Superior temporal gyrus (tissue), 1 donor: ENCODE measurements at regions not wholly inside any gene's neighbourhood (a gene's known extent, or its start where the extent isn't known, plus 50 kb on each side); places are given as distances from the start of the nearest gene placed in this dataset.
A peak's percentile ranks its signal among the peaks of the same experiment; 100 is the strongest.

Experiments used
- DNase-seq: peaks from one replicate; pipeline ENCODE4 v3.0.0-alpha.2; 2016; ENCODE audit errors: extremely low spot score

DNA sequence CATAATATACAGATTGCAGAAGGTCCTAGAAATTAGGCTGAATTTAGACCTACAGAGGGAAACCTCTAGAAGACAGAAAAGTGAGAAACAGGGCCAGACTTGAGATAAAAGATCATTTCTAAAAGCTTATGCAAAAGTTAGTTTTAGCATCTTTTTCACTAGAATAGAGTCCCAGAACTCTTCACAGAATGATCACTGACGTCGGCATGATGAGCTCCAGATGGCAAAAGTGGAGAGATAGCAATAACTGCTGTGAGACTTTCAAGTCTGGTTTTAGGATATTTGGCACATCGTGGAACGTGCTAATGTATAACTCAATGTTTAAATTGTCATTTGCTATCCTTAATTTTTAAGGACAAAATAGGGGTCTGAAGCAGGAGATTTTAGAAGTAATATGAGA lies 1050.7 kb upstream of the CELF4 start:
- peak; percentile 27 for DNase-seq

DNA sequence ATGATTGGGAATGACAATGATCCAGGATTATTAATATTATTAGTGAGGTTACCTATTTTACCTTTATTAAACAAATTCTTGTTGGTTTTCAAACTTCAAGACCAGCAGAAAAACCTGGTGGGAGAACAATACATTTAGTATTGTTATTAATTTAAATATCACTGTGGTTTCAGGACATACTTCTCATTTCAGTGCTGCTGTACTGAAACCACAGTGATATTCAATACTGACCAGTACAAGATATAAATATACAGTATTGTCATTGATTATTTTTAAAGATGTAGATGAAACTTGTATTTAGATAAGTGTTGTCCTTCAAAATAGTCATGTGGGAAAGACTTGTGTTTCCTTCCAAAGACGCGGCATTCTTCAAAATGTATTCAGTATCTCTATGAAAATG lies 1047.3 kb upstream of the CELF4 start:
- DNase-seq: no peak

DNA sequence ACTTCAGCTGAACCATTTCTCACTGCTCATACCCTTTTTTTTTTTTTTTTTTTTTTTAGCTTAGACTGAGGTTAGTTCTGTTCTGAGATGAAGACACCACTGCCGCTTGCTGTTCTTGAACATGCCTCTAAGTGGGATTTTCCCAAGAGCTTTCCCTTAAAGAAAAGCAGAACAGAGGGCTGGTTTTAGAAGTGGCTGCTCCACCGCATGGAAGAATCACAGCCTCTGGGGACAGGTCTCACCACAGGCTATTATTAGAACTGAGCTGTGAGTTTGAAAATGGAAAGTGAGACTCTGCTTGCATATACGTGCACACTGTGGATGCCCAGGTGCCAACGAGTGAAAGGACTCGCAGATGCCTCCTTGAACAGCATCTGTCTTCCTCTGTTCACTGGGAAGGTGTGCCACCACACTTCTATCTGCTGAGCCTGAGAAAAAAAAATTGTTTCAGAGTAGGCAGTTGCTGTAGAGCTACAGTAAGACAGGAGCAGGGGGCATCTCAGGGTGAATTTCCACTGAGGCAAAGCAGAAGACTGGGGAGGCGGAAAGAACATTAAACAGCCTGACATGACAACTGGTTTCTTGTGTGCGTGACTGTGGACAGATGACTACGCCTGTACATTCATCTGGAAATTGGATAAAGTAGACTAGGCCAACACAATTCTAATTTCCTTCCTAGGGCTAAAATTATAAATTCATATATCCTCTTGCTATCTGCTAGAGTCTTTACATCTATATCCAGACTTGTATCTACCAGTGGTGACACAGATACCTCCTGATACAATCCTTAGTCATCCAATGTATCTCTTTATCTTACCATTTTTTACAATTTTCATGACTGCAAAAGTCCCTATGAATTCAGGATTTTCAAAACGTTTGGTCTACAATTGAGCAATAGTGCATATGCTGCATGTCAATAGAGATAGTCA lies 1045.7 kb upstream of the CELF4 start:
- DNase-seq: no peak

DNA sequence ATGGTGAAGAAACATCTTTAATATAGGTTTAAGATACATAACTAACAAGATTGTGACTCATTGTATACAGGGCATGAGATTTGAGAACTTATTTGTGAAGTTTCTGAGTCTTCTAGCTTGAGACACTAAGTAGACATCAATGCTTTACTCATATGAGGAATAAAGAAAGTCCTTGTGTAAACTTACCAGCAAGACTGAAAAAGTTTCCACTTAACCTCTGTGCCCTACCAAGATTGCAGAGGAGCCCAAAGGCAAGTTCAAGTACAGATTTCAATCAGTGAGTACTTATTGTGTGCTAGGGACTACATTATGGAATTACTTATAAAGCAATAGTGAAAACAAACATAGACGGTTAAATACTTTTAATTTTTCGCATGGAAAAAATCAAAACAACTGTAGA lies 1041.2 kb upstream of the CELF4 start:
- no peak for DNase-seq

DNA sequence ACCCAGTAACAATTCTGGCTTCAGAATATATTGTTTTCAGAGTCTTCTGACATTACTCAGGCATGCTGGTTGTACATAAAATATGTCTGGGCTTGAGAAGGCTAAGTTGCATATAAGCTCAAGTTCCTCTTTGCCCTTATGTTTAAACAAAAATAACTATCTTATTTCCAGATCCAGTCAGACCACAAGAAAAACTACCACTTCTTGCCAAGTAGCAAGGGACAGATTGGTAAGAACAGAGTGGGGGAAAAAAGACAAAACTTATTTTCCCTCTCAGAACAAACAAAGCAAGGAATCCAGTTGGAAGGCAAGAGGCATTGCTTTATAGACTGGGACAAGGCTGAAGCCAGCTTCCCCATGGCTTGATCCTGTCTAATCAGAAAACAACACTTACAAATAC lies 1036.7 kb upstream of the CELF4 start:
- DNase-seq: no peak

DNA sequence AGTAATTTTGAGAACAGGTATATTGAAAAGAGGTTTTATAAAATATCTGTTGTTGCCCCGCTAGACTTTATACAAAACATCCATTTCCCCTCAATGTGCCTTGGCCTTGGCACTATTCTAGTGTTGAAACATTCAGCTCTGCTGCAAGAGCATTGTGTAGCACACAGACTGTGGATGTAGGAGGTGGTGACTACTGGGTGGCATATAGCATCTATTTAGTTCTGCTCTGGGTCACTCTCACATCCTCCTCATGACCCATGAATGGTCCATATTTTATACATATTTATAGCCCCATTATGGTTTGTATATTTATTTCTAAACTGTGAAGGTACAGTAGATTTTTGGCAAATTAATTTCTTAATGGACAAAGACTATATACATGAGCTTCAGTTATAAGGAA lies 1022.0 kb upstream of the CELF4 start:
- no peak for DNase-seq

DNA sequence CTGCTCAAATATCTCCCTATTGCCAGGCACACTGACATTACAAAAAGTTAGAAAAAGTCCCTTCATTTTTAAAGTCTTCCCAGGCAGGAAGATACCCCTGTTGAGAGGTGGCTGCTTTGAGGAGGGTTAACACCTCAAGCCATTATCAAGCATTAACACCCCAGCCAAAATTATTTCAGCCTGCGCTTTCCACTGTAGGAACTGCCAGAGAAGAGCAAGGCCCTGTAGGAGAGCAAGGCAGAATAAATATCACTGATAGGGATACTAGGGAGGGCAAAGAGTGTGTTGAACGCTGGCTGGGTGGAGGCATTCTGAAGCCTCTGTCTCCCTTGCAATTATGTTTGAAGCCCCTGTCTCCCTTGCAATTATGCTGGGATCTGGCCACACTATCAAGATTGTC lies 1020.7 kb upstream of the CELF4 start:
- DNase-seq: no peak

DNA sequence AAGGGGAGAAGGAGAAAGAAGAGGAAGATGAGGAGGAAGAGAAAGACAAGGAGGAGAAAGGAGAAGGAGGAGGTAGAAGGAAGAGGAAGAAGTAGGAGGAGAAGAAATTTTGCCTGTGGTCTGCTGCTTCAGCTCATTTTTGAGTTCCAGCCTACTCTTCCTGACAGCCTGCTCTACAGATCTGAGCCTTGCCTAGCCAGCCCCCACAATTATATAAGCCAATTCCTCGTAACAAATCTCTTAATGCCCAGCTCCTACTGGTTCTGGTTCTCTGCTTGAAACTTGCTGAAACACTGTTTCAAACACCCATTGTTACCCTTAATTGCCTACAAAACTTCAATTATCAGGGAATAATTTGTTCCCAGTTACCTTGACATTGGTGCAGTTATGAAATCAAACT lies 1014.2 kb upstream of the CELF4 start:
- no peak for DNase-seq

DNA sequence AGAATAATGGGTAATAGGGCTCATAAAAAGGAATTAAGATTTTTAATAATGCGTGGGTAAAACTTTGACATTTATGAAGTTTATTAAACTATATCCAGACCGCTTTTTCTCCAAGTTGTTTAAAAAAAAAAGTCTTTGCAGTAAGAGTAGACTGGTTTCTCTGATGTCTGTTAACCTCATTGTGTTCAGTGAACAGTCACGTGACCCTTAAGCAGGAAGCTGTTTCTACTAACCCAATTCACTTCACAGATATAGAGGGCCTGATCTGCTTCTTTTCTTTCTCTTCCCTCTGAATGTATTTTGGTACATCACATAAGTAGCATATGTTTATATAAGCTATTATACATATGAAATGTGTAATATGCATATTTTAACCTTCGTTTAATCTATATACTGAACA lies 1011.3 kb upstream of the CELF4 start:
- no peak for DNase-seq

DNA sequence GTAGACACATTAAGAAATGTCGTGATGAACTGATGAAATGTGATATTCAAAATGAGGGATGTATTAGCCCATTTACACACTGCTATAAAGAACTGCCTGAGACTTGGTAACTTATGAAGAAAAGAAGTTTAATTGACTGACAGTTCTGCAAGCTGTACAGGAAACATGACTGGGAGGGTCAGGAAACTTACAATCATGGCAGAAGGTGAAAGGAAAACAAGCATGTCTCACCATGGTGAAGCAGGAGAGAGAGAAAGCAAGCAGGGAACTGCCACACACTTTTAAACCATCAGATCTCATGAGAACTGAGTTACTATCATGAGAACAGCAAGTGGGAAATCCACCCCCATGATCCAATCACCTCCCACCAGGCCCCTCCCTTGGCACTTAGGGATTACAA lies 1010.8 kb upstream of the CELF4 start:
- DNase-seq: no peak

DNA sequence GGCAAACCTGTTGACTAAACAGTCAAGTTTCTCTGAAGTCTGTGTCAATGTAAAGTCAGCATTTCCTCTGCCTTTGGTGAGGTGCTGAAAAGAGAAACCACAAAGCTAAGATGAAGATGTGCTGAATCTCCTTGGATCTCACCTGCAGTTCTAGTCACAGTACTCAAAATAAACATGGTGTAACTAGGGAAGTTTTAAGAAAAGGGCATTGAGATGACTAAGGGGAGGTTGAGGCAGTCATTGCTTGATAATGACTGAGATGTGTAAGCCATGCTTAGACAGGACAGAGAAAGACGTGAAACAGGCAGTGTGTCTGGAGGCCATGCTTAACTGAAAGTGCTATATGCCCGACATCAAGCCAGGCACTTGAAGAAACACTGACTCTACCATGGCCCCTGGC lies 1010.0 kb upstream of the CELF4 start:
- no peak for DNase-seq

DNA sequence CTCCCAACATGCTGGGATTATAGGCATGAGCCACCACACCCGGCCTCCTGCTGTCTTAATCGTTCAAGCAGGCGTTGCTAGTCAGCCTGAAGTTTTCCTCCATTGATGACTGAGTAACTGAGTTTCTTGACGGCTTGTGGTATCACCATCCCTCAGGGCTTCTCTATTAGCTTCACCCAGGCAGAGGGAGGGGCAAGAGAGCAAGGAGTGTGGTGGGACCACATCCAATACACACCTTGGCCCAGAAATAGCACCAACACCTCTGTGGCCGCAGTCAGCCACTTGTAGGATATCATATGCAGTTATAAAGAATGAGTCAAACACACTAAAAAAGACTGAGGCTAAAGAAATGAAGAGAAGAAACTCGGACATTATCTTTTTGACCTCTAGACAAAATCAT lies 1009.4 kb upstream of the CELF4 start:
- no peak for DNase-seq

DNA sequence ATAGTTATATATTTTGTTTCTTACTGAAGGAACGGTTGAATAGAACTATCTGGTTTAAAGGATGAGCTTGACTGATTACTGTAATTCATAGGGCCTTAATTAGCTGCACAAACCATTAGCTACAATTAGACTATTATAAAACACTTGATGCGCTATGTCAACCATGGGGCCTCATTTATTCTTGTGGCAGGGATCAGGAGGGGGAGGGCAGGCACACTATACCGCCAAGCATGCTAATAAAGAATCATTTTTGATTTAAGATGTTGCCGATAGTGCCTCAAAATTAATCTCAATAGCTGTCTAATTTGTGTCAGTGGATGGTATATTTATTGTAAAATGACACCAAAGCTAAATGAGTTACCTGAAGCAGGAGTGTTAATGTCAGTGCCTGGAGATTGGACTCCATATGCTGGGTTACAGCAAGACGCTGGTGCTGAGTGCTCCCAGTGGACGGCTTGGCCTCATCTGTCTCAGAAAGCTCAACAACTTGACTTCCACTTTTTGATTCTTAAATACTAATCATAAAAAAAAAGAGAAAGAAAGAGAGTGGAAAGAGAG lies 1007.0 kb upstream of the CELF4 start:
- no peak for DNase-seq

DNA sequence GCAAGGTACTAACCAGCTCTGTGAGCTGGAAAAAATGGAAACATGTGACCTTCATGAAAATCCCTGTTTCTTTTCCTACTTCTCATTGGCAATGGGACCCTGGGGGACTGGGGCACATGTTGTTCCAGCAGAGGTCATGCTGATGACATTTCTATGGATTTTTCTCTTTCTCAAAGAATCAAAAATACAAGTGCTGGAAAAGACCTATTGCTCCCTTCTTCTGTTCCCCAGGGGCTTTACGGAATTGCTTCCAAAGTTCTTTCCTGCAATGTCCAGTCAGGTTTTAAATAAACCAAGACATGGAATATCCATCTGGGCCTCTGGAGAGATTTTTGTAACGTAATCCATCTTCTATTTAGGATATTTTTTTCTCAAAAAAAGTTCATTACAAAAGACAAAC lies 1006.1 kb upstream of the CELF4 start:
- DNase-seq: no peak

DNA sequence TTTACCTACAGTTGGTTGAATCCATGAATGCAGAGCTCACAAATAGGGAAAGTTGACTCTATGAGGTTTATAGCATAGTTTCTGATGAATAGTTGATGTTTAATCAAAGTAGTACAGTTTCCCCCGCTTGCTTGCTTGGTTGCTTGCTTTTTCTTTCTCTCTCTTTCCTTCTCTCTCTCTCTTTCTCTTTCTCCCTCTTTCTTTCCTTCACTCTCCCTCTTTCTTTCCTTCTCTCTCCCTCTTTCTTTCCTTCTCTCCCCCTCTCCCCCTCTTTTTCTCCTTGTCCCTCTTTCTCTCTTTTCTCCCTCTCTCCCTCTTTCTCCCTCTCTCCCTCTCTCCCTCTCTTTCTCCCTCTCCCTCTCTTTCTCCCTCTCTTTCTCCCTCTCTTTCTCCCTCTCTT lies 999.9 kb upstream of the CELF4 start:
- DNase-seq: no peak

DNA sequence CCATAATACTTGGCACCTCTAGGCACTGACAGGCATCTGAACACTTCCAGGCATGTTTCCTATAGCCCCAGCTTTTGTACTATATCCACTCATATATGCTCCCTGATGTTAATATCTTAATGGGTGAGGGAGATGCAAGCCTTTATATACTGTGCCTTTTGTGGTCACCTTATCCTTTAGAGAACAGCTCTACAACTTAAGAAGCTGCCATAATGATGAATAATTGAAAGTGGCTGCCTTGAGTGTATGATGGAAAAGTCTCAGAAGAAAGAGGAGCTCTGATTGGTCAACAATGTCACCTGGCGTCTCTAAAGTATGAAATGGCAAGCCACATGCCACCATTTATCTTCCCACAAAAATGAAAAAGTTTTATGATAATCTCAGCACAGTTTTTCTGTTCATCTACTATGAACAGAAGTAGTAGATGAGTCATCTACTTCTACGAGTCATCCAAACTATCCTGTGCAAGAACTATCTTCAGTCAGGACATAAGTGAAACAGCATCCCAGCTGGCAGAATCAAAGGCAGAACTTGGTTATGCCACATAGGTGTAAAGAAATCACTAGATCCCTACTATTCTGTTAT lies 997.9 kb upstream of the CELF4 start:
- no peak for DNase-seq

DNA sequence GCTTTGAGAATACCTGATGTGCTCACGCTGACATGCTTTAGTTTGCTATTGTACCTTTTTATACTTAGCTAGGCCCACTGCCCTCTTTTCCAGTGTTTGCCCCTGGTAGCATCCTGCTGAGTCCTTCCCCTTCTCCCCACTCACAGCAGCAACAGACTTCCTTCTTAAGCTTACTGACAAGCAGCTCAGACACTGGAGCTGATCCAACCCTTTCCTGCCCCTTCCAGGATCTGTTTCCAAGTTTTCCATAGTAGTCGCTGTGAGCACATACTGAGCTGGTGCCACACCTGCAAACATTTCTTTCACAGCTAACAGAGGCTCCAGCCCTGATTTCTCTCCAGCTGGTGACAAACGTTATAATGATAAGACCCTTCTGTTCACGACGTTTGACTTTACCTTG lies 991.4 kb upstream of the CELF4 start:
- no peak for DNase-seq

DNA sequence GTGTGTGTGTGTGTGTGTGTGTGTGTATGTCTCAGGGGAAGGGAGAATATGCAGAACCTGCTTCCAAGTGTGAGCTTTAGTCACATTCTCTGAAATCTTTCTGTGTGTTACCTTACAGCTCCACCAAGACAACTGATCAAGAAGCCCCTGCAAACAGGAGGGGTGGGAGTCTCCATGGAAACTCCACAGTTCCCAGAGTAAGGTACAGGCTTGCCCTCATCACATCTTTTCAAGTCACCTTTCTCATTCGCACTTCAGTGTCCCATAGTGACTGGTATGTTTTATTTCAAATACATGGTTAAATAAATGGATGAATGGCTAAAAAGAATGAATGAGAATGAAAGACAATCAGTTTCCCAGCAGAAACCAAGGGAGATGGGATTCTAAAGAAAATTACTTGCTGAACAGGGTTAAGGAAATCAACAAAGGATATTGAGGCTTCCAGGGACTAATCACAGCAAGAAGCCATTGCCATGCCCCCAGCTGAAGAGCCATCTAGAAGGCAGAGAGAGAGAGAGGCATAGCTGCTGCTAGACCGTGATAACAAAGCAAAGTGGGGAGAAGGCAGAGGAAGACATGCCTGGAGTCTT lies 987.2 kb upstream of the CELF4 start:
- no peak for DNase-seq

DNA sequence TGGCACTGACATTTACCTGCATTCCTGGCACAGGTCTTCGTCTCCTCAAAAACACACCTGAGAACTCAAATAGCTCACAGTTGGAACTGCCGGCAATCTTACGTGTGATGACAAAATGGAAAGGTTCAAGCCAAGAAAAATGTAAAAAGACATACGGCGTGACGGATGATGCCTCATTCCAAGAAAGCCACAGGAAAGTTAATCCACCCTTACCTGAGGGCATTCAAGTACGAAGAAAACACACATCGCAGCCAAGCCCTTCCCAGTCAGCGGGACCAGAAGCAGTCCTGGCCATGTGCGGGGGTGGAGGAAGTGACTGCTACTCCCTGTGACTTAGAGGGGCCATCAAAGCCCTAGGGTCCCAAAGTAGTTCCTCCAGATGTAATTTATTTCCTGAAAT lies 986.3 kb upstream of the CELF4 start:
- DNase-seq: no peak

DNA sequence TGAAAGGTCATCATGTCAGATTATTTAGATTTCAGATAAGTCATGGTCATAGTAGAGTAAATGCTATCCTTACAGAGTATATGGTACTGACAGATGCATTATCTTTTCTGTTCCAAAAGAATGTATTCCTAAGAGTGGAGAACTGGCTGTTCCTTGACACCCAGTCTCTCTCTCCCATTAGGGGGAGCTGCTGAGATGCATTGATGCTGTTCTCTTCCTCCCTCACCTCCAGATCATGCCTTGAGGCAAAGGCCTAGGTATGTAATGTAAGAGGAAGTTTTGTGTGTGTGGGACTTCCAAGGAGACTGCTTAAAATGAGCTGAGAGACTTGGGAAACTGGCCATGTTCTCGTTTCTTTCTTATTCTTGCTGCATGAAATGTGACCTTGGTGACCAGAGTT lies 979.5 kb upstream of the CELF4 start:
- DNase-seq: no peak

DNA sequence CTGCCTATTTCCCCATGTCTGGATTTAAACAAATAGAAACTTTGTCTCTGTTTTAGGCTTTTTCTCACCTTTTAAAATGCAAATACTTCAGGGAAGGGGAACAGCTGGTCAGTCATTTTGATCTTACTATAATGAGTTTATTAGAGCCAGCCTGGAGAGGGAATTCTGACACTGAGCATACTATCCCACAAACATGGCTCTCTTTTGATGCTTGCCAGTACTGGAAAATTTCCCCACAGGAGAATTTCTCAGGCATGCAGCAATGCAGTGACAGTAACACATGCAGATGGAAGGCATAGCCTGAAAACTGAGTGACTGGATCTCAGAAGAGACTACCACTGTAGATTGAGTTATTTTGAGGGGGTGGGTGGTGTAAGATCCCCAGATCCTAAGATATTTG lies 974.3 kb upstream of the CELF4 start:
- no peak for DNase-seq

DNA sequence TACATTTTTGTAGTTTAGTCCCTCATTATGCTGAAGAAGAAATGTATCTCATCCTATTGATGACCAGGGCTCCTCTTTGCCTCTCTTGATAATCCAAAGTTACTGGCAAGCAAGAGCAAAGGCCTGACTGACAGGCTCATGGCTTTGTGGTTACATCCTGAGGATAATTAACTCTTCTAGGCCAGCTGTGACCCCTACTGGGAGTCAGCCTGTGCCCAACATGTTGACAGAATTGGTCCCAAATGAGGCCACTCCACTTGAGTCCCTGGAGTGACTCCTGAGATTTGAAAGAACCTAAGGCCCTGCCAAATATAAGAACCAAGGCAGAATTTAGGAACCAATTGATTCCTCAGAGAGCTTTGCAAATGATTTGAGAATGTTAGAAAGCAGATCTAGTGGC lies 973.8 kb upstream of the CELF4 start:
- DNase-seq: no peak

DNA sequence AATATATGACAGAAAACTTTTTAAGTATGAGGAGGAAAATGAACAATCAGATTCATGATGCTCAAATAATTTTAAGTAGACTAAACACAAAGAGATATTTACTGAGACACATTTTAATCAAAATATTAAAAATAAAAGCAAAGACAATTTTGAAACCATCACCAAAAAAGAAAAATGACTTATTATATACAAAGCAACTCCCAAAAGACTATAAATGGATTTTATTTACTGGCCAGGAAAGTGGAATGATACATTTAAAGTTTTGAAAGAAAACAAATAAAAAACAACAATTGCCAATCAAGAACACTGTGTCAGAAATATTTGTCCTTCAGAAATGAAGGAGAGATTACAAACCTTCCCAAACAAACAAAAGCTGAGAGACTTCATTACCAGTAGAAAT lies 968.5 kb upstream of the CELF4 start:
- no peak for DNase-seq
